GM21723 (cell line): ENCODE measurements at regions not wholly inside any gene's neighbourhood (a gene's known extent, or its start where the extent isn't known, plus 50 kb on each side); places are given as distances from the start of the nearest gene placed in this dataset.
A peak's percentile ranks its signal among the peaks of the same experiment; 100 is the strongest.

Experiments used
- ATAC-seq: cut with Tn5 transposase; IDR thresholded peaks from one replicate; pipeline ENCODE4 v1.9.1; 2021; ENCODE audit warnings: mild to moderate bottlenecking, moderate library complexity; ENCODE audit not compliant: unreplicated experiment

DNA sequence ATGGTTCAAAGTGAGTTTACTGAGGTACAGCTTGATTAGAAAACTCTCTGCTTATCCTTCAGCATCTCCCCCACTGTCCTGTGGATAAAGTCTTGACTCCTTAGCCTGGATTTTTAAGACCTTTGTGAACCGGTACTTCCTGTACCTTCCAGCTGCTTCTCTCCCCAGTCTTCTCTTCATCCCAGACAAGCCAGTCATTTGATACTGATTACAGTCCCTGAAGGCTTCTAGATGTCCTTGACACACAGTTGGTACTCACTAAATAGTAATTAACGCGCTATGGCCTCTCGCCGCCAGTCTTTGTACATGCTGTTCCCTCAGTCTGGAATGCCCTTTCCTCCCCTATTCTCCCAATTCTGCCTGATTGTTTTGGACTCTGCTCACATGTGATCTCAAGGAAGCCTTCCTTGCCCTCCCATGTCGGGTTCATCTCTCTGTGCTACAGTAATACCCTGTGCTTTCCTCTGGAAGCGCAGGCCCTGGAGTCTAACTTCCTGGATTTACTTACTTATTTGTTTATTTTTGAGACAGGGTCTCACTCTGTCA lies 50.6 kb upstream of the PTGR2 start:
- no peak for ATAC-seq

DNA sequence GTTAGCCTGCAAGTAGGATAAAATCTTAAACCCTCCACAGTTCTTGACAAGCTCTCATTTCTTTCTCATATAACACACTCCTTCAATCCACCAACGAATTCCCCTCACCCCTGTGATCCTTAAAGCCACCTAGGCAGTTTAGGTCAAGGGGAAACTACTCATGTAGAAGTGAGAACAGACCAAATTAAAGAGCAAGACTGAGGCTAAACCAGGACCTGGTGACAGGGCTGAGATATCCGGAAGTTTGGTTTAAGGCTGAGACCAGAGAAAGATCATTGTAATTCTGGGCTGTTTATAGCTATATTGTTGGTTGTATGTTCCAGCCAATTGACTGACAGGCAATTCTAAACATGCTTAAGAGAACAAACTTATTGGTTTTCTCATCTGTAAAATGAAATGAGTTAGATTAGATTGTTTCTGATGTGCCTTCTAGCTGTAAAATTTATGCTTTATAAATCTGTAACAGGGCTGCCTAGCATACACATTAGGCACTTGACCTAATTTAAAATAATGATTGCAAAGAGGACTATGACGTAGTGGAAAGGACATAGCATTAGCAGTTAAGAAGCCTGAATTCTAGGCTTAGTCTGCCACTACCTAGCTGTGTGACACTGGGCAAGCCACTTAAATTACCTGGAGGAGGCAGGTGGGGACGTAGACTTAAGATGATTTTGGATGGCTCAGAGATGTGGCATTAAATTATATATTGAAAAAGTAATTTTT lies 53.9 kb upstream of the PTGR2 start:
- peak; percentile 51 for ATAC-seq

DNA sequence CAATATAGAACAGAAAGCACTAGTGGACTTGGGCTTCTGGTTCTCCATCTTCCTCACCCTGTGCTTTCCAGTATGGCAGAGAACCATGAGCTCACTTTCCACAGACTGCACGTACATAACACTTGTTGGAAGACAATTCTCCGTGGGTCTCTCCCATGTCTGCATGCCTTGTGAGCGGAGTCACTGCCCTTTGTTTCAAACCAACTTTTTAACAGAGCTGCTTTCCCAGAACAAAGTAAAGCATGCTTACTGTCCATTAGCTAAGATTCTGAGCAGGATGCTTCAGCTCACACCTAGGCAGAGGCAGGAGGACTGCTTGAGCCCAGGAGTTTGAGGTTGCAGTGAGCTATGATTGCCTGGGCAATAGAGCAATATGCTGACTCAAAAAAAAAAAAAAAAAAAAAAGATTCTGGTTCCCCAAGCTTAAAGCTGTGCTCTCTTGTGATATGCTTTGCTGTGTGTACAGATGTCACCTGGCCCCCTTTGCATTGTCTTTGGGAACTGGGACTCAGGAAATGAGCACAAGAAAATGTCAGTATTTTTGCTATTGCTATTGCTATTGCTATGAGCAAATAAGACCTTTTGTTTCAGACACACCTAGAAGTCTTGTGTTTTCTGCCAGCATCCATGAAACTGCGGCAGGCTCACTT lies 54.6 kb upstream of the PTGR2 start:
- ATAC-seq, result no peak

DNA sequence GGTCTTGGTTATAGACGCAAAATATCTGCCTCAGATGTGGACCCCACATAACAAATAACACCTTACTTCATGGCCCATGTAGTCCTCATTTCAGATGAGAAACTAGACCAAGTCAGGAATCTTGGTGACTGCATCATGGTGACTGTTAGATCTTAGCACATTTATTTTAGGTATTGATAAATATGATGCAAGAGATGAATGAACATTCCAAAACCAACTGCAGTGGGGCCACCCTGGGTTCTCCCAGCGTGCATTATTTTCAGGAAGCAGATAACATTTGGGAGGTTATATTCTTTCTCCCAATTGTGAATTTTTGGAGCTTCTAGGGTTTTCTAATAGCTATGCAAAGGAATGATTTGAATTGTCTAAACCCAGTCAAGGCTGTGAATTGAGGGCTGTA lies 55.2 kb upstream of the PTGR2 start:
- no peak for ATAC-seq

DNA sequence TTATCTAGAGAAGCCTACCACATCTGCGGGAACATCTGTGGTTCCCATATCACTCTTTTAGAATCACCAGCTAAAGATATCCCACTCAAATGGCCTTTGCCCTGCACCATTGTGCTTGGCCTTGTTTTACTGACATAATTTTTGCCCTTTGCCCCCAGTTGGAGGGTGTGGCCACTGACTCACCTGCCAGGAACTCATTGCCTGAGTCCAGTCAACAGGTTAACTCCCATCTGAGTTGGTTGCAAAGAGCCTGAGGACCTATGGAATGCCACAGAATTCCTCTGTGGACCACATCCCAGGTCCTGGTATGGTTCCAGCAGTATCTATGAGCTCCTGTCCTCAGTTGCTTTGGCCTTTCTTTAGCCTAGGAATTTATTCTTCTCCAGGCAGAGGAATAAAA lies 55.7 kb upstream of the PTGR2 start:
- ATAC-seq, result no peak

DNA sequence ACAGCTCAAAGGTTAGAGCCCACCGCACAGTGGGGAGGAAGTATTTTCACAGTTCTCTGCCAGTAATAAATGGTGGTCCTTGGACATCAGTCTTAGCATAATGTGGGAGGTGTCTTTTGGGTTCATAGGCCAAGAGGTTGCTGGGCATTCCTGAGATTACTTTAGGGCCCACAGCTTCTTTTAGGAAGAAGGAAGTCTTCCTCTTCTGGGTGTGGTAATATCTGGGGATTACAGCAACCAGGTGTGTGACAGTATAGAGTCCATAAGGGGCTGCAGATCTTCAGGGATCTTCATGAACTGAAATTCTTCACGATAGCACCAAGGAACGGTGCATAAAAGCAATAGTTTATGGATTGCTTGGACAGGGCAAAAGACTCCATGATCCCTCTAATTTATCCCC lies 56.2 kb upstream of the PTGR2 start:
- ATAC-seq, result no peak

DNA sequence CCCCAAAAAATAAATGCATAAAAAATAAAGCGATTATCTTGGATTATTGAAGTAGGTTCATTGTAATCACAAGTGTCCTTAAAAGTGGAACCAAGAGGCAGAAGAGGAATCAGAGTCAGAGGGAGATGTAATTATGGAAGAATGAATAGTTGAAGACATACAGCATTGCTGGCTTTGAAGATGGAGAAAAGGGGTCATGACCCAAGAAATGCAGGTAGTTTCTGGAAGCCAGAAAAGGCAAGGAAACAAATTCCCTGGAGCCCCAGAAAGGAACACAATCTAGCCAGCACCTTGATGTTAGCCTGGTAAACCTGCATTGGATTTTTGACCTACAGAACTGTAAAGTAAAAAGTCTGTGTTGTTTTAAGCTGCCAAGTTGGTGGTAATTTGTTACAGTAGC lies 57.5 kb upstream of the PTGR2 start:
- no peak for ATAC-seq

DNA sequence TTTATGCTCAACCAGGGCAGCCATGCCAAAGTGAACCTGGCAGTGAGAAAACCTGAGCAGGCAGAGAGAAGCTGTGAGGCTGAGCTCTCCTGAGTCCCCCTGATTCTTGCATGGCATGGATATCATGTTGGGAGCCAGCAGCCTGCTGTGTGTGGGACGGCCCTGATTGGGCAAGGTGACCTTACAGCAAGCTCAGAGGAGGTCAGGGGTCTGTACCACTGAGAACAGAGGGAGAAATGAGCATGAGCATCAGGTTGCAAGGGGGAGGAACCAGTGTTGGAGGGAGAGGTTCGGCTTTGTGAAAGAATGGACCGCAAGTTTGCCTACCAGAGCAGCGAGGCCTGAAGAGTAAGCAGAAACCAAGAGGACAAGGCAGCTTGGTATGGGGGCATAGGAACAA lies 59.1 kb upstream of the PTGR2 start:
- no peak for ATAC-seq

DNA sequence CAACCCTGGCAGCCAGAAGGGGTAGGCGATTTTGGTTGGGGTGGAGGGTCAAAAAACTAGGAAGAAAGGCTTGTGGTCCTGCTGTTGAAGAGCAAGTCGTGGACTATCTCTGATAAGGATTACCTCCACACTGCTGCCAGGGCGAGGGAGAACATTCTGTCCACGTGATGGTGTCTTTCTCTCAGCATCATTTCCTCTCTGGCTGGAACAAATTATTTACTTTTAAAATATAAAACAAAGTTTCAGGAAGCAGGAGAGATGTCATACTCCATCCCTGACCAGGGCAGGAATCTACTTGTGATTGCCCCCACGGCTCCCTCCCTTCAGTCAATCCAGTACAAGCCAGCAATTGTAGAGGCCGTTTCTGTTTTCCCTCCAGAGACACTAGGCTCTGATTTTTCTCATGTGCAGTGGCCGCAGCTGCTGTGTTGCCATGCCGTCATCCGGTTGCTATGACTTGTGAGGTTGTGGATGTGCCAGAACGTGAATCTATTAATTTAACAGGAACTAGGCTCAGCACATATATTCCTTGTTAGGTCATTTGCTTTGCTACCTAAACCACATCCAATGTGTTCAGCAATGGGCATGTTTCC lies 61.5 kb upstream of the PTGR2 start:
- no peak for ATAC-seq

DNA sequence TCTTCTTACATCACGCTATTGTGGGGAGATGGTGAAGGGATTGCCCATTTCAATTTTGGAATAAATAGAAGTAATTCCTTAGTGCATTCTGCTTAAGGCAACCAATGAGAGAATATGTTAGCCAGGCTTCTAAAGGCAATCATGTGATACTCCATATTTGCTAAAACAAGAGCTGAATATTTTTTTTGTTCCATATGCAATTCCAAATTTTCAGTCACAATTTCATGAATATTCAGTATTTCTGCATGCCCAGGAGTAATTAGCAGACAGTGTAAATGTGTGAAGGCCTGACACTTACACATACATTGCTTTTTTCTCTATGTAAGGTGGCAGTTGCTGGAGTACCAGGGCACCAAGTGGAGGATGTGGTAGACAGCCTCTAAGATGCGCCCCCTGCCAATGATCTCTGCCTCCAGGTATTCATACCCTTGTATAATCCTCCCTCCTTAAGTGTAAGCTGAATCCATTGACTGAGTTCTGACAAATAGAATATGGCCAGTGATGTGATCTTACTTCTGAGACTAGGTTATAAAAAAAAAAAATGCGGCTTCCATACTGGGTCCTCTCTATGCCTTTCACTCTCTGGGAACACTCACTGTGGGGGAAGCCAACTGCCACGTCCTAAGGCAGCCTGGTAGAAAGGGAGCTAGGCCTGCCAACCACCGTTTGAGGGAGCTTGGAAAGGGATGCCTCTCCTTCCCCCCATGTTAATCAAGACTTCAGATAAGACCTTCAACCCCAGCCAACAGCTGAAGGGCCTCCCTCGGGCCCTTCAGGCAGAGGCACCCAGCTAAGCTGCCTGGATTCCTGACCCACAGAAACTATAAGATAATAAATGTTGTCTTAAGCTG lies 62.7 kb upstream of the PTGR2 start:
- ATAC-seq, result no peak

DNA sequence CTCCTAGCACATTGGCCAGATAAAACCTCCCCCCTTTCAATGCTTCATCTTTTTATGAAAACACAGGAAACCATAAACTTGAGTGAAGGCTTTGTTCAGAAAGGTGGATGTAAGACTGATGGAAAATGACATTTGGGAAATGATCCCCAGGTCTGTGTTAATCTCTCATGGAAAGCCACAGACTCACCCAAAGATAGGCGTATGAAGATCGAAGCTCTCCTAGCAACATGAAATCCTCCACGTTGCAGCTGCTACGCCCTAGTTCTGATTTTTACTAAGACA lies 63.4 kb upstream of the PTGR2 start:
- no peak for ATAC-seq

DNA sequence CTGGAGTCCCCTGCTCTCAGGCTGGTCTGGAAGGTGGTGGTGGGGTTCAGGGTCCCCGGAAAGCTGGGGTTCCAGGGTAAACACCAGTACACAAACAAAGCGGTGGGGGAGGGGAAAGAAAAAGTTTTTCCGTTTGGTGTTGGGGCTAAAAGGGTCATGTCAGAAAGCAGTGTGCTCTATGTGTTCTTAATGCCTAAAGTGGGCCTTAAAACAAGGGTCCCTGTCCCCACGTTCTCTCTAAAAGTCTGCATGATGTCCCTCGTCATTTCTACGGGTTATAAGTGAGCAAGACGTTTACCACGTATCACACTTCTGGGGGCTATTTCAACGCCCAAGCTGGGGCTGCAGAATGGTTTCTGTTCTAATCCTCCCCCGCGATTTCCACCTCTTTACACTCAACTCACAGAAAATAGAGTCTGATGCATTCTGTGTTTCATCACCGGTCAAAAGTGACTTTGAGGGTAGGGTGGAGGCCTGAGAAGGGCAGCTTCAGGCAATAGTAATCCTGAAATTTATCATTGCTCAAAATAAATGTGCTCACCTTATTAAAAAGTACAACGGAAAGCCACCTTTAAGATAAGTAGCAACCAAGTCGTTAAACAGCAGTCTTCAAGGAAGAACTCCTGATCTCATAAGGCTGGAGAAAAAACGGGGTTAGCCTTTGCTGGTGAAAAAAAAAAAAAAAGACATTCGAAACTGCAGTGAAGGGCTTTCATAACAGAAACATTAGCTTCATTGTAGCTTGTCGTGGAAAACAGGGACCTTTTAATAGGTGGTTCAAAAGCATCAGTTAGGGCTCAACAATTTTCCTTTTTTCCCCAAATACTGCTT lies 63.9 kb upstream of the PTGR2 start:
- peak; percentile 30 for ATAC-seq

DNA sequence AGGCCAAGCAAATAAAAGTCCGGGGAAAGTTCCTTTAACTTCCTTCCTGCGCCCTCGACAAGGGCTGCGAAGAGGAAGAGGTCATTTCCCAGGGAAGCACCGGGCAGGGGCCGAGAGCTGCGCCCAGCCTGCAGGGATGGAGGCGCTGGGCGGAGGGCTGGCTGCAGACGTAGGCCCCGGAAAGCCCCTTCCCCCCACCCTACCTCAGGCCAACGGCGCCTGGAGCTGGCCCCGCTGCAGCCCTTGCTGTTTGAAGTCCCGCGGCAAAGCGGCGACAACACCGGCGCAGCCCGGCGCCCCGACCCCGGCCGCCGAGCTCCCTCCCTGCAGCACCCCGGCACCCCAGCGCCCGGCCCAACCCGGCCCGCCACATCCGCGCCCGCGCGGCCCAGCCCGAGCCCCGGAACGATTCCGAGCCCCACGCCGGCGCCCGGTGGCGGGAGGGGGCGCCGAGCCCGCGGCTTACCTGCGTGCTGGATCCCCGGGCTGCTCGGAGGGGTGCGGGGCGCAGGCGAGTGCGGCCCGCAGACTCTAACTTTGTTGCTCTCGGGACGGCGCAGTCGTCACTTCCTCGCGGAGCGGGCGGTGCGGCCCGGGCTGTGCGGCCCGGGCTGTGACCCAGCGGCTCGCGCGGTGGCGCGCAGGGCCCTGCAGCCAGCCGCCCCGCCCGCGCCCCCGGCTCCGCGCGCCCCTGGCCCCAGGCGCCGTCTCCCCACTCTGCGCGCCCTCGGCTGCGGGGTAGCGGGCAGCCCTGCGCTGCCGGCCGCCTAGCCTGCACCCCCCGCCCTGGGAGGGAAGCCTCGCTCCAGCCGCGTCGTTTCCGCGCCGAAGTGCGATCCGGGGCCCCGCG lies 64.8 kb upstream of the PTGR2 start:
- ATAC-seq, result peak; percentile 33

DNA sequence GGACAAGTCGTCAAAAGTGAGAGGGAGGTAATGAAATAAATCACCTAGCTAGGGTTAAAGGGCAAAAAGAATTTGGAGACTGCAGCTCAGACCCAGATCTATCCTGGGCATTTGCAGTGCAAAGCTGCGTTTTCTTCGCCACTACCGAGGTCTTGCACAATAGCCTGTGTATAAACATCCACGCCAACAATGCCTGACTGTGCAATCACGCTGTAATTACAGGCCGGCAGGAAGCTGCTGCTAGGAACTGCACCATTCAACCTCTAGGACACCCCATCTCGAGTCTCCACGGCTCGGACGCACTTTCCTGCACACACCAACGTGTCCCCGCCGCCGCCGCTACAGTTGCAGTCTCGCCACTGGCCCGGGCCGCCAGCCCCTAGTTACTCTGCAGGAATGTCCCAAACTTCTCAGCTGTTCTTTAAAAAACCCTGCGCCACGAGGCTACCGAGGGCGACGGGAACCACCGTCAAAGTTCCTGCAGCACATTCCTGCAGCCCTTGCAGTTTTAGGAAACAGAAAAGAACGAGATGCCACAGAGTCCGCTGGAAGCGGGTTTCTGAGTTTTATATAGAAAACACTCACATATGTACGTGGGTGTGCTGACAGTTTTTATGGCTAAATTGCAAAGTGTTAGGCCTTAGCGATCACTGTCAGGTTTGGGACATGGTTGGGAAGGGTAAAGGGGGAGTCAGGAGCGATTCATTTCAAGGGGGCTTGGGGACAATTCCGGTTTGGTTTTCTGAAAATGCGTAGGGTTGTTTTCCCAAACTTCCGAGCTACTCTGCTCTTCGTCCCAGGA lies 65.6 kb upstream of the PTGR2 start:
- ATAC-seq, result peak; percentile 37

DNA sequence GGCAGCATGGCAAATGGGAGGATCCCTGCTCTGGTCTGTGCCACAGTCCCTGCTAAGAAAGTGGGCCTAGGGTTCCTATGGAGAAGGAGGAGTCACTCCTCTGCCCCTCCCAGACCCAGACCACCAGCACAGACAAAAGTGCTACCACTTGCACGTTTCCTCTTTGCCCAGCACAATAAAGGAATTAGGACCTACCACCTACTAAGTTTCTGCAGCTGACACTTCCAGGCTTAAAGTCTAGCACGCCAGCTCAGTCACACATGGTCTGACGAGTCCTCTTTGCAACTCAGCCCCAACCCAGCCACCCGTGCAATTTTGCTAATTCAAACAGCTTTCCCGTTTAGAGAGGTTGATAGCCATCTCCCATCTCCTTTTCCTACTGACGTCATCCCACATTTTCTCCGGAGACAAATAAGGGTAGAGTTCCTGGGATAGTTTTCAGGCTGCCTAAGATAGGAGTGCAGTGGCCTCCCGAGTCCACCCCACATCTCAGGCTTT lies 66.2 kb upstream of the PTGR2 start:
- ATAC-seq, result no peak

DNA sequence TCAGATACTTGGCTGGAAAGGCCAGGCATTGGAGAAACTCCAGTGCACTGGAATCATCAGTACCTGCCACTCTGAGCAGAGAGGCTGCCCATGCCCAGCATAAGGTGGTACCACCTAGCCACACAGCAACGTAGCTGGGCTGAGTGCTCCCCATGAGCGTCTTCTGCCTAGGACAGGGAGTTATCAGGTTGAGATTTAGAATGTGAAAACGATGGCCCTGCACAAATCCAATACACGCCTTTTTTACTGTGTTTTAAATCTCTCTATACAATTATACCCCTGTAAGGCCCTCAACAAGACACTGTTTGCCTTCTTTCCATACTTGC lies 66.7 kb upstream of the PTGR2 start:
- ATAC-seq, result no peak

DNA sequence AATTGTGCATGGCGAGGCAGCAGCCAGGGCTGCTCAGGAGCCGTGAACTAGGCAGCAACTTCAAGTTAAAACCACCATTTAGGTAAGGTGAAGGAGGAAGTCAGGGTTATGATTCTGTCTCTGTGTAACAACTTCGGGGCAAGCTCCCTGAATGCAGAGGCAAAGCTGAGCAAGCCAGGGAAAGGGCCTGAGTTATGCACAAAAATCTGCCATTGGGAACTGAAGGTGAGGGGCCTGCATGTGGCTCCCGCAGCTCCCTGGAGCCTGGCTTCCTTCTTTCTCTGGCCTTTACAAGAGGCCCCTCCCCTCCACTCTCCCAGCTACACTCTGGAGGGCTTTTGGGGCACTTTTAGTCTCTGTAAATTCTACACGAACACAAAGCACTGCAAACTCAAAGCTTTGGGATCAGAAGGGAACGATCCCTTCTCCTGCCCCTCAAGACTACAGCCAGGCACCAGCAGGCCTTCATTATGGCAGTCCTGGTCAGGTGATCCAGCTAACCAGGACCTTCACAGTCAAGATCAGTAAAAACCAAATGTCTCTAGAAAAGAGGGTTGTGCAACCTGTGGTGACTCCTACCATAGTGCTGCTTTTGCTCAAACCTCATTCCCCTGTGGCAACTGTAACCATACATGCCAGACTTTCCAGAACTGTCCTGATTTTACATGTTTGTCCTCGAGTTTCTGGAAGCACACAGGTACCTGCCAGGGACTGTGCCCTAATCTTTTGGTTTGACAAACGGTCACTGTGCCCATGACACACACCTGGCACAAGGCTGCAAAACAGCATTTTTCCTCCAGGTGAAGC lies 67.2 kb upstream of the PTGR2 start:
- no peak for ATAC-seq

DNA sequence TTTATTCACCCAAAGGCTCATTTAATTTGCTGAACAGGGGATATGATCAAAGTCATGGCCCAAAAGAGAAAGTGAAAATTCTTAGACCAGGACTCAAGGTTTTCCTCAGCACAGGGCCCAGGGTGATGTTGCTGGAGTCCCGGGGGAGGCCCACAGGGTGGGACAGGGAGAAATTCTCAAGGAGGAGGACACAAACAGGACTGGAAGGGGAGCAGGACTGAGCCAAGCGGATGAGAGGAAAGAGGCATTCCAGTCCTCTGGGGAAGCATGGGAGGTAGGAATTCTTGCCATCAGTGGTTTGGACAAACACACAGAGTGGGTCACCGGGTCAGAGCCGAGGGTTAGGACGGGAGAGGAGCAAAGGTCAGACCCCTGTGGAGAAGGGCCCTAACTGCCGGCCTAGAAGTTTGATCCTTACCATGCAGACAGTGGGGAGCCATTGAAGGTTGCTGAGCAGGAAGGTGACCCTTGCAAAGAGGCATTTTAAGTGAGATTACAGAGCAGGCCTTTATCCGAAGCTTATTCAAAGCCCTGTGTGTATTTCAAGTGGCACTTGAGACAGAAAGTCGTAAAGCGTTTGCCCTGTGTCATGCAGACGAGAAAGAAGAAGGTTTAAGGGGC lies 68.4 kb upstream of the PTGR2 start:
- no peak for ATAC-seq
